HG03025 (cell line): ENCODE measurements at regions not wholly inside any gene's neighbourhood (a gene's known extent, or its start where the extent isn't known, plus 50 kb on each side); places are given as distances from the start of the nearest gene placed in this dataset.

ENCODE experiments used
- ATAC-seq: cut with Tn5 transposase; IDR thresholded peaks from one replicate; pipeline ENCODE4 v1.9.1; 2021; ENCODE audit warnings: mild to moderate bottlenecking, moderate library complexity; ENCODE audit not compliant: unreplicated experiment, low FRiP score

- no peak for ATAC-seq
Observed at GRCh38 chr12:125222876-125223275, 157.6 kb downstream of the AACS start.

- no peak for ATAC-seq
Observed at GRCh38 chr12:125225641-125226040, 160.4 kb downstream of the AACS start.

- ATAC-seq = no peak
Observed at GRCh38 chr12:125228519-125229260, 163.5 kb downstream of the AACS start.

GRCh38 chr12:125229878-125230530, 164.8 kb downstream of the AACS start:
- ATAC-seq = no peak

GRCh38 chr12:125233319-125233718, 168.1 kb downstream of the AACS start:
- no peak for ATAC-seq

GRCh38 chr12:125239563-125239962, 174.3 kb downstream of the AACS start:
- ATAC-seq = no peak

- no peak for ATAC-seq
Observed at GRCh38 chr12:125240717-125241116, 175.5 kb downstream of the AACS start.

- ATAC-seq = no peak
Observed at GRCh38 chr12:125243811-125244210, 178.6 kb downstream of the AACS start.

- ATAC-seq = no peak
Observed at GRCh38 chr12:125244338-125244737, 179.1 kb downstream of the AACS start.

- ATAC-seq = no peak
Observed at GRCh38 chr12:125245581-125246557, 180.6 kb downstream of the AACS start.

GRCh38 chr12:125247477-125247876, 182.2 kb downstream of the AACS start:
- ATAC-seq = no peak

- ATAC-seq = no peak
Observed at GRCh38 chr12:125249066-125249824, 184.0 kb downstream of the AACS start.

GRCh38 chr12:125249932-125250331, 184.7 kb downstream of the AACS start:
- no peak for ATAC-seq

GRCh38 chr12:125254236-125254635, 189.0 kb downstream of the AACS start:
- no peak for ATAC-seq

GRCh38 chr12:125254856-125255255, 189.6 kb downstream of the AACS start:
- ATAC-seq = no peak

GRCh38 chr12:125255935-125256633, 190.8 kb downstream of the AACS start:
- ATAC-seq = no peak

GRCh38 chr12:125256634-125256936, 191.3 kb downstream of the AACS start:
- ATAC-seq = no peak

- no peak for ATAC-seq
Observed at GRCh38 chr12:125259178-125259867, 194.1 kb downstream of the AACS start.

- ATAC-seq = no peak
Observed at GRCh38 chr12:125262851-125263250, 197.6 kb downstream of the AACS start.
